NOMO-1 treated with DMSO at 0.1 percent for 48 hours (cell line): ENCODE measurements at regions not wholly inside any gene's neighbourhood (a gene's known extent, or its start where the extent isn't known, plus 50 kb on each side); places are given as distances from the start of the nearest gene placed in this dataset.
"Not testable (repeated sequence)": the region's sequence is repeated elsewhere in the genome, so short reads cannot be mapped to it uniquely, and the experiment has no call there.

Source experiments
- DNase-seq: peaks from one replicate; lab custom pipeline; 2025; ENCODE audit not compliant: unreplicated experiment; lab: John Stamatoyannopoulos, UW

GRCh38 chr15:100766243-100767000, 113.2 kb upstream of the ALDH1A3 start:
- no peak for DNase-seq

DNA sequence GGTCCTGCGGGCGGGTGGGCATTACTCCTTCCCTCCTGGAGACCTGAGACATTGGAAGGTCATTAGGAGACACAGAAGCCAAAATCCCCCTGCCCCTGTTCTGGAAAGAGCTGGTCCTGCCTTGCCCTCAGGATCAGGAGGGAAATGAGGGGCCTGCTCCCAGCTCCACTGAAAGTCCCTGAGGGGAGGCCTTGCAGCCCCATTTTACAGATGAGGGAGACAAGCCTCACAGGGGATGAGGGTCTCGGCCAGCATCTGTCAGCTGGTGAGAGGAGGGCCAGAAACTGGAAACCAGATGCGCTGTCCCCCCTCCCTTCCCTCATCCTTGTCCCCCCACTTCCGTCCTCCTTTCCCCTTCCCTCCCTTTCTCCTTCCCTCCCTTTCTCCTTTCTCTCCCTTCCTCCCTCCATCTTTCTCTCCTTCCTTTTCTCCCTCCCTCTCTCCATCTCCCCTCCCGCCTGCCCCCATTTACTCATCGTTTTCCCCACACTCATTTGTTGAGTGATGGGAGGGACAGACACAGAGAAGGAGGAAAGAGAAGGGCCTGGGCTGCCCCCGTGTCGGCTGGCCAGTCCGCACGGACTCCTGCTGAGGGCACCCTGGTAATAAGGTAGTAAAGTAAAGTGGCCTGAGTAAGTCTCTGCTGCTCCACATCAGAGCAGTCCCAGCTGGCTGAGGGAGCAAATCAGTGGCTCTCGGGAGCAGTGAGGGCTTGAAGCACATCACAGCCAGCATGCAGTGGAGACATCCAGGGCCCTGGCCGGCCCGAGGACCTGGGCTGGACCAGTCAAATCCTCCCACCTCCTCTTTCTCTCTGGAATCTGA, 112.4 kb upstream of the ALDH1A3 start:
- no peak for DNase-seq

DNA sequence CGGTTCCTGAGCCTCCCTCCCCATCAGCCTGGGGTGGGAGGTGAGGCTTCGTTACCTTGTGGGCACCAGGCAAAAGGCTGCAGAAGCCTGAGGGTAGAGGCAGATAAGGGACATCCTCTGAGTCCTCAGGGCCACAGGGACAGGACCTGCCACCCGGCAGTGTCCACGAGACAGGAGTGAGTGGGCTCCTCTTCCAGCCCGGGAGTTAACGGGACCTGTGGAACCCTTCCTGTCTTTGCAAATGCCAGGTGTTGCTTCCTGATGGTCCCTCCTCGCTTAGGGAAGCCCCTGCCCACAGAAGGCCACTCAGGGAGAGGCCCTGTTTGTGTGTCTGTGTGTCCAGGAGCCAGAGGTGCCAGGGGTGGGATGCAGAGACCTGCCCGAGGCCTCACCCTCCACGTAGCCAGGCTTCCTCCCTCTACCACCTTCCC, 111.1 kb upstream of the ALDH1A3 start:
- DNase-seq, result no peak

DNA sequence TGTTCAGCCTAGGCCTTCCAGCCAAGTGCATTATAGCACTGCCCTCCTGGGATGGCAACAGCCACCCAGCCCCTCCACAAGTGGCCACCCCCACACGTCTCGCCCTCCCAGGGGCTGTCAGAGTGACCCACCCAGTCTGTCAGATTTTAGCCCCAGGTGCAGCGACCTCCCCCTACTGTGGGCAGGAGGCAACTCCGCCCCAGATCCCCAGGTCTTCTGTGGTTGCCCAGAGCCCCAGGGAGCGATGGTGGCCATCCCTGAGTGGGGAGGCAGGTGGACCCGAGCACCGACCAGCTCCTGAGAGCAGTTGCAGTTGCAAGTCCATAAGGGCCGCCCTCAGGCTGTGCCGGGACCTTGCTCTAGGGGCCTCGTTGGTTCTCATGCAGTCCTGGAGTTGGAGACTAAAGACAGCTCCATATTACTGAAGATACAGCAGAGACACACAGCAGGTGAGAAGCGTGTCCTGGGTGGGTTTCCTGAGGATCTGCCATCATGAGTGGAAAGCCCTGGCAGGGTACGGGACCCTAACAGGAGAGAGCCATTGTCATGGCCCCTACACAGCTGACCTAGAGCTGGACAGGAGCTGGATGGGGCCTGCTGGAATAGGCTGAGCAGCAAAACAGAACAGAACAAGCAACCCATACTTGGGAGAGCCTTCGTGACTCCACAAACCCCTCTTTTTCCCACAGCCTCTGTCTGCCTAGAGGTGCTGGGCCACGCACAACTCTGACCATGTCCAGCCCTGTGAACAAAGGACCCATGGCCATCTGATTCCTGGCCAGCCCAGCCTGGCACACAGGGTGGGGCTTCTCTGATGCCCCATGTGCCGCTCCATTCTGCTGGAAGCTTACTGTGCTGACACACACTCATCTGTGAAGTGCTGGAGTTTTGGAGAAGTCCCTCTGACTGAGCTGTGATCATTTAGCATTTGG, 110.3 kb upstream of the ALDH1A3 start:
- DNase-seq, result no peak

DNA sequence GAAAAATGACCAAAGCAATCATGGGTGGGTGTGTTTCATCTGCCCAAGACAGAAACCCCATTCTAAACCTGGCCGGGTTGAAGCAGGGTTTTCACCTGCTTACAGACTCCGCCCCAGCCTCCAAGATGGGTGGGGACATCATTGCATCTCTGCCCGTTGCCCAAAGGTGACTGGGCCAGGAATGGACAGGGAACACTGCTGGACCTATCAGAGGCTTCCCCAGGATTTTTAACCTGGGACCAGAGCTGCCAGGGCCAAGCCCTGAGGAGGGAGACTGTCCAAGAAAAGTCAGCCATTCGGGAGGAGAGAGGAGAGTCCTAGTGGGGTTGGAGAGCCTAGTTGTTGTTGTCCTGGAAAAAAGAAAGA, 109.7 kb upstream of the ALDH1A3 start:
- no peak for DNase-seq

GRCh38 chr15:100770661-100771584, 108.7 kb upstream of the ALDH1A3 start:
- DNase-seq, result no peak

DNA sequence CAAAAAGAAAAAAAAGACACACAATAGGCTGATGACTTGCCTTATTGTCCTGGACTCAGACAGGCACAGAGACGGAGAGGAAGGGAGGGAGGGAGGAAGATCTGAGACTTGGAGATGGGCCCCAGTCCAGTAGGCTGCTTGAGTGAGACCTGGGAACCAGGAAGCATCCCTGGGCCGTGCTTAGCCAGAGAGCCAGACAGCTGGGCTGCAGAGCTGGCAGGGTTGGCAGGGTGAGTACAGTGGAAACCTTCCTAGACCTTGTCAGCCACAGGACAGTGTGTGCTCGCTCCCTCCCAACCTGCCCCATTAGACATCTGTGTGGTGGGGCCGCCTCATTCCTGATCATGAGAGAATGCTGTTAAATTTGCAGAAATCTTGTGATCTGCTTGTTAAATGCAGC, 107.9 kb upstream of the ALDH1A3 start:
- DNase-seq, result no peak

DNA sequence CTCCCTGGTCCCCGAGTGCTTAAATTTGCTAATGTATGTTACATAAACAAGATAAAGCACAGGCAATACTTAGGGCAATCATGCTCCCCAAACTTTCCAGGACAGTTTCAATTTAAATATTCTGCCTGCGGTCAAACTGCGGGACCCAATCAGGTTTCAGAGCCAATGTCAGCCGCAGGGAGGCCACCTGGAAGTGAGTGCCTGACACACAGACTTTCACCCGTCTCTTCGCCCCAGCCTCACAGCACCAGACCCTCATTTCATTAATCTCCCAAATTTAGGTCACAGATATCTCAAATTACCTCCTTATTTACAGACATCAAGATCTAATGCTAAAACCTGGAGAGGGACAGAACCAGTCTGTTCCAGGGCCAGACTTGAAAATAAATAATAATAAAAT, 107.2 kb upstream of the ALDH1A3 start:
- DNase-seq, result no peak

DNA sequence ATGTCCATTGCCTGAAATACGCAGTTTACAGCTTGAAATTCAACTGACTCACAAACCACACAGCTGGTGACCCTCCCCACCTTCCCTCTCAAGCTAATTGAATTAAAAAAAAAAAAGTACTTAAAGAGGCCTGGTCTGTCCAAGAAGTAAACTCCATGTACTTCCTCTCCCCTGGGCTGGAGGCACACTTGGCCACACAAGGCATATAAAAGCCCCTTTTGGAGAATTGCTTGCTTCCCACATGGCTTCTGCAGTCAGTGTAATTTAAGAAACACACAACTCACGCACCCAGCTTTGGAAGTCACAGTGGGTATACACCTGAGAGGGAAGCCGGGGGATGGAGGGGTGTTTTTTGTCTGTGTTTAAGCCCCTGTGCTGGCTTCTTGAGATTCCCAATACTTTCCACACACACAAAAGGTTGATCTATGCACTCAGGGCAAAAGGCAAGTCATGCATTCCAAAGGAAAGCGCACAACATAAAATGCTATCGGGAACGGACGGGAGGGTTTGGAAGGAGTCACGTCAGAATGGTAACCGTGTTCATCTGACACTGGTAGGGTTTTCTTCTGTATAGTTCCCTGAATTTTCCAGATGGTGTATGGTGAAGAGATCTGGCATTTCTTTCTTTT, 106.6 kb upstream of the ALDH1A3 start:
- peak; percentile 3 for DNase-seq

GRCh38 chr15:100774044-100774443, 105.6 kb upstream of the ALDH1A3 start:
- not testable (repeated sequence) for DNase-seq

DNA sequence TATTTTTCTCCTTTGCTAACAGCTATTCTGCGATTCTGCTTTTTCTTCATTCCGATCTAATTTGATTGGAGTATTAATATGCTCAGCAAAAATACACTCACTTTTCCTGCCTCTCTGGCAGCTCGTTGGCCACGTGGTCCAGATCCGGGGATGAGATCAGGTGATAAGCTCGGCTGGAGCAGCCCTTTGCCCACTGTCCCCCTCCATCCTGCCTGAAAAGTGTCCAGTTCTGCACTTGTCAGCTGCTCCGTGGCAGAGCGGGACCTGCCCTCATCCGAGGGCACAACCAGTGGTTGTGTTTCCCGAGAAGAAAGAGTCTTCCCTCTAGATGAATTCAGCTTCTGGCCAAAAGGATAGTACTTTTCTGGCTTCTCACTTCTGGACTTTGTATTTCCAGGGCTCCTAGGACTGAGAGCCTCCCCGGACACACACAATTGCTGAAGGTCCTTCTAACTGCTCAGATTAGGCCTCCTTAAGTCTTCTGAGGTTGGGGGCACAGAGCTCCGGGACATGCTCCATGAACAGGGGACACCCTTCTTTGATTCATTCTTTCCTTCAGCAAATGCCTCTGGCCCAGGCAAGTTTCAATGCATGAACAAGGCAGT, 103.9 kb upstream of the ALDH1A3 start:
- DNase-seq, result no peak

DNA sequence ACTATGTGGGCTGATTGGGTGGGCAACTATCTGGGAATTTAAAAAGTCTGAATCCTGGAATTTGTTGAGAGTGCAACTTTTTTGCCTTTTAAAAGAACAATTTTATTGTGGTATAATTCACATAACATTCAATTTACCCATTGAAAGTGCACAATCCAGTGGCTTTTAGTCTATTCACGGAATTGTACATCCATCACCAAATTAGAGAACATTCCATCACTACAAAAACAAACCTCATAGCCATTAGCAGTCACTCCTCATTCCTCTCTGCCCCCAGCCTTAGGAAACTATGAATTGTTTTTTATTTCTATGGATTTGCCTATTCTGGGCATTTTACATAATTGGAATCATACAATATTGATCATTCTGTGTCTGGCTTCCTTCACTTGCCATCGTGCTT, 101.8 kb upstream of the ALDH1A3 start:
- no peak for DNase-seq

- no peak for DNase-seq
These were observed 100.8 kb upstream of the ALDH1A3 start for GRCh38 chr15:100778831-100779288.

DNA sequence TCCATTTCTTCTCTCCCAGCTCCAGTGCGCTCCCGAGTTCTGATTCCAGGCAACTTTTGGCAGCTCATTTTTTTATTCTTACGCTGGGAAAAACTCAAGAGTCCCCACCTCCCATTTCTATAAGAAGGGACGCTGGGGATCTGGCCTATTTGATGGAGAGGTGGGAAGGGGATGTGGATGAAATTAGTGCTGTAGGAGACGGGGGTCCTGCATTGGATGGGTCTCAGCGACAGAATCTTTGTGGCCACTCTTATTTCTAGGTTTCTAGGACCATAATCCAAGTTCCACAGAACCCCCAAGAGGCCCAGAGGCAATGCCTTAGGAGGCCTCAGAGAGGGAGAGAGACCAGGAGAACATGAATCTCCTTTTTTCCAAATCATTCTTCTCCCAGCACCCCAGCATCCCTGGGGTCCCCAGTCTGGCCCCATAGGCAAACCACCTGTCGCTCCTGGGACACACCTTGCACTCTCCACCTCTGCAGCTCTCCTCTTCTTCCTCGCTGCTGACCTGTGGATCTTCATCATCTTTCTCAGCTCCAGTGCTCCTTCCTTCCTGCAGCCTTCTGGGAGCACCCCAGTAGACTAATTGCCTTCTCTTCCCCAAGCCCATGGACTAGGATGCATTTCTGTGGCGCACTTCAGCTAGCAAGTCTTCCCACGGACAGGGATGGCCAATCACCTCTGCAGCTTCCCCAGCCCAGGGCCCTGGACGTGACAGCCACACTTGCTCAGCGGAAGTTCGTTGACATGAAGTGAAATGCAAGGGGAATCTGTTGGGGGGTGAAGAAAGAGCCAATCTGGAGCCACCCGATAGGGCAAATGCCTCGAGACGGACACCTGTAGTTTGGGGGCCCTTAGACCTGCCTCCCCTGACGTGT, 100.1 kb upstream of the ALDH1A3 start:
- DNase-seq, result no peak

GRCh38 chr15:100780208-100780800, 99.3 kb upstream of the ALDH1A3 start:
- DNase-seq, result no peak

GRCh38 chr15:100781061-100781960, 98.3 kb upstream of the ALDH1A3 start:
- DNase-seq, result no peak

DNA sequence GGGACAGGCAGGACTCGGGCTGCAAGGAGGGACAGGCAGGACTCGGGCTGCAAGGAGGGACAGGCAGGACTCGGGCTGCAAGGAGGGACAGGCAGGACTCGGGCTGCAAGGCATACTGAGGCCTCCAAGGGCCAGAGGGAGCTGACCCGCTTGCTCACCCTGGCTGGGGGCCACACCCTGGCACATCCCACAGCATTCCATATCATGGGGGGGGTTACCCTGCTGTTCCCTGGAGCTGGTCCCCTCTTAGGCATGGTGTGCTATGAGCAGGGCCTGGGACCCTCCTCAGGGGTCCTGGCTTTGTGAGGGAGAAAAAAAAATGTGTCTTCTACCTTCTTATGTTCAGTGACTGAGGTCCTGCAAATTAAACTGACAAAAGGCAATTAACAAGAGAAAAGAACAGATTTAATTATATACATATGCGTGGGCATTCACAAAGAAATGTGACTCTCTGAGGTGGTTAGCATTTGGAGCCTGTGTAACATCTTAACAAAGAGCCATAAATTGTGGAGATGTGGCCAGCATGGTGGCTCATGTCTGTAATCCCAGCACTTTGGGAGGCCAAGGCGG, 97.6 kb upstream of the ALDH1A3 start:
- no peak for DNase-seq
